Stimulated activated CD4-positive, alpha-beta T cell treated with anti-CD3 and anti-CD28 coated beads, Interleukin-12 subunit alpha, Interleukin-12 subunit beta, amount 100 ng/mL, for 4 hours (primary cell): ENCODE measurements at regions not wholly inside any gene's neighbourhood (a gene's known extent, or its start where the extent isn't known, plus 50 kb on each side); places are given as distances from the start of the nearest gene placed in this dataset.
"Not testable (repeated sequence)": the region's sequence is repeated elsewhere in the genome, so short reads cannot be mapped to it uniquely, and the experiment has no call there.

Experiments used
- DNase-seq: peaks from one replicate; pipeline ENCODE4 v3.0.0-alpha.2; 2020

- DNase-seq, result no peak
These were observed 325.3 kb upstream of the RND3 start for GRCh38 chr2:150812664-150813367.

DNA sequence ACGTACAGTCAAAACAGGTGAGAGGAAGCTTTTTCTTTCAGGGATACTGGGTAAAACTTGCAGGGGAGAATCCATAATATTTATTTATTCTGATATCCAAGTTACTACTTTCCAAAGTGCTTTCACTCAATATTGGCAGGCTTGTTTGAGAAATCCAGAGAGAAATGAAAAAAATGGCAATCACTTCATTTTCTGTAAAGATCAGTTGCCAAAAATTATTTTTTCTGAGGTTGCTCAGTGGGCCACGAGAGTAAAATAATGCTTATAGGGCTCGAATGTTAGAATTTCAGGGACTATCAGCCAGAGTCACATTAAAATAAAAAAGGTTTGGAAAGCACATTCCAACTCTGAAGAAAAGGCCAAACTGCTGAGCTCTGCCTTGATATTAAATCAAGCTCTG lies 324.6 kb upstream of the RND3 start:
- no peak for DNase-seq

DNA sequence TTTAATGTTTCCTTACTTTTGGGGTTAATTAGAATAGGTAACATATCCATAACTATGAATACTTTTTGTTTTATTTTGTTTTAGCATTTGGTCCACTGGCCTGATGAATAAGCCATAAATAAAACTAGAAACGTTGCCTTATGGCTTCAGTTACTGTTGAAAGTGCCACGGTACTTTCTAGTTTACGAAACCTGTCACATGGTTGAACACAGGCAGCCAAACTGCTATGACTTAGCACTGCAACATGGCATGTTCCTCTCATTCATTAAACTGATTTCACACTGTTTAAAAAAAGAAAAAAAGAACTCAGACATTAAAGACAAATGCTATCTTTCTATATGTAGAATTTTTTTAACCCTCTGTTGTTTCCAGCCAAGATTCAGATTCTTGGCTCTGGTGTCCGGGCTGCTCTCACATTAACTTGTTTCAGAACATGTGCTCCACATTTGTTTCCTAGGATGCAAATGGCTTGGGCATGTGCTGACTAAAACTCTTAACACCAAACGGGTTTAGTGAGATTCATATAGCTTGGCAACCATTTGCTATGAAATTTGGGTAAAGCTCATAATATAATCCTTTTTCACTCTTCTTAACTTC lies 323.9 kb upstream of the RND3 start:
- DNase-seq, result no peak

GRCh38 chr2:150809103-150809502 lies 321.6 kb upstream of the RND3 start:
- DNase-seq, result no peak

- no peak for DNase-seq
These were observed 318.9 kb upstream of the RND3 start for GRCh38 chr2:150806336-150806735.

- no peak for DNase-seq
These were observed 316.4 kb upstream of the RND3 start for GRCh38 chr2:150803689-150804398.

GRCh38 chr2:150802635-150803034 lies 315.2 kb upstream of the RND3 start:
- DNase-seq, result no peak

GRCh38 chr2:150796236-150796635 lies 308.8 kb upstream of the RND3 start:
- not testable (repeated sequence) for DNase-seq

- DNase-seq, result no peak
These were observed 305.4 kb upstream of the RND3 start for GRCh38 chr2:150792780-150793300.

DNA sequence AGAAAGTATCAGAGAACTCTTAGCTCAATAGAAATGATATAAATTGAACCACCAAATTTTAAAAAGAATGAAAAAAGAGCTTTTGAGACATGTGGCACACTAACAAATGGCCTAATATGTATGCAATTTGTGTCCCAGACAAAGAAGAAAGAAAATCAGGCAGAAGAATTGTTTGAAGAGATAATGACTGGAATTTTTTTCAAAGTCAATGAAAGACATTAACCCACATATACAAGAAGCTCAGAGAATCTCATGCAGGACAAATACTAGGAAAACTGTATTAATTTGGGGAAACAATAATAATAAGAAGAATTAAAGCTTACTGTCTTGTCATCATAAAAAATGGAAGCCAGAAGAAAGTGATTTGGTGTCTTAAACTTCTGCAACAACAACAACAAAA lies 304.1 kb upstream of the RND3 start:
- no peak for DNase-seq

DNA sequence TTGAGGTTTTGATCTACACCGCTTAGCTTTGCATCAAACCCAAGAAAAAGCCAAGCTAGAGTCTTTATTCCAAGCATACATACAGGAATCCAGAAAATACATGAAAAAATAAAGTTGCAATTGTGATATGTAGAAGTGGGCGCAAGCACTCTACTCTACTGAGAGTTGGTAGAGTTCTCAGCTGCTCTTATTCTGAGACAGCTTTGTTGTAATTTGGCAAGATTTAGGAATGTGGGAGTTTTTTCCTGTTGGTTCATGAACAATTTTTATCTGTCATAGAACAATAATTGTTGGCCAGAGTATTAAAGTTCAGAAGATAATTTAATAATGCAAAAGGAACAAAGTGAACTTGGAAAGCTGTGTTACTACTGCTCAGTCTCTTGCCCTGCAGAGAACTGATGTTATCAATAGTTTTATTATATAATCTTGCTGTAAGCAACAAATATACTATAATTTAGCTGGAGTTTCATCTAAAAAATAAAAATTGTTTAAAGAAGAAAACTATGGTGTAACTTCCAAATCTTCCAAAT lies 302.0 kb upstream of the RND3 start:
- DNase-seq, result no peak

DNA sequence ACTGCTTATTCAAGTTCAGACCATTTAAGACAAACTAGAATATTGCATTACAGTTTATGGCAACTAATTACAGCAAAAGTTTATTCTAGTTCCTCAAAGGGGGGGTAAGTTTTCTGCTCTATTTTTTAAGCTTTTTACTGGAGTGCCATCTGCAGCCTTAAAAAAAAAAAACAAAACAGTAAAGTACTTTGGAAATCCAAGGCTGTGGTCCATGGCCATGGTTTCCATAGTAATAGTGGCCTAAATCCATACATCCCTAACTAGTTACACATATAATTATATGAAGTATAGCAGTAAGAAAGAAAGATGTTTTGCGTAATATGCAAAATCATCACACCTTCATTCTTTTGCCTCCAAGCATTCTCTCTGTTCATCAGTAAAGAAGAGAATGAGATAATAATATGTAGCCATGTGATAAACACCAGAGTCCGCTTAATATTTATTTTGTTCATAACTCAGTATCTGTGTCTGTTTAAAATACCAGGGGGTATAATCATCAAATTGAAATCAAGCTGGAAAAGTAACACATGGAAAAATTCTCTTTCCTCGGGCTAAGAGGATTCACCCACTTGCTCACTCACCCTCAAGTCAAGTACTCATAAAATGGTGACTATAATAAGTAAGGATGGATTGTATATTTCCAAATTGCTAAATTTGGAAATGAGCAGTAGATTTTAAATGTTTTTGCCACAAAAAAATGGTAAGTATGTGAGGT lies 301.1 kb upstream of the RND3 start:
- no peak for DNase-seq

GRCh38 chr2:150787353-150788093 lies 300.1 kb upstream of the RND3 start:
- DNase-seq, result no peak

GRCh38 chr2:150784389-150784788 lies 296.9 kb upstream of the RND3 start:
- no peak for DNase-seq

DNA sequence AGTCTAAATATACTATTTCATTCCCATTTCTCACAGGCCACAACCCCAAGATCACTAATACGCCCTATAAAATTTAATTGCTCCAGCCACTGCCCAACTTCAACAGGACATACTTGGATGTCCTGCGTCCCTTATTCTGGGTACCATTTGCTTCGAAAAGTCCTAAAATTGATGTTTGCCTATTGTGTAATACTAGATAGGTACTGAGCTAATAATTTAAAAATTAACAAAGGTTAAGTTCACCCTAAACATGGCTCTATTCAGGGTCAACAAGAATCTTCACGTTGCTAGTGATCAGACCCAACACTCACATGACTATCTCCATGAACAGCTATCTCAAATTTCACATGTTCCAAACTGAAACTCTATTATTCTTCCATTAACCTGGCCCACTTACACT lies 296.4 kb upstream of the RND3 start:
- no peak for DNase-seq

- no peak for DNase-seq
These were observed 295.5 kb upstream of the RND3 start for GRCh38 chr2:150783015-150783414.

- no peak for DNase-seq
These were observed 295.1 kb upstream of the RND3 start for GRCh38 chr2:150782613-150783012.

- DNase-seq, result no peak
These were observed 293.7 kb upstream of the RND3 start for GRCh38 chr2:150781142-150781541.

DNA sequence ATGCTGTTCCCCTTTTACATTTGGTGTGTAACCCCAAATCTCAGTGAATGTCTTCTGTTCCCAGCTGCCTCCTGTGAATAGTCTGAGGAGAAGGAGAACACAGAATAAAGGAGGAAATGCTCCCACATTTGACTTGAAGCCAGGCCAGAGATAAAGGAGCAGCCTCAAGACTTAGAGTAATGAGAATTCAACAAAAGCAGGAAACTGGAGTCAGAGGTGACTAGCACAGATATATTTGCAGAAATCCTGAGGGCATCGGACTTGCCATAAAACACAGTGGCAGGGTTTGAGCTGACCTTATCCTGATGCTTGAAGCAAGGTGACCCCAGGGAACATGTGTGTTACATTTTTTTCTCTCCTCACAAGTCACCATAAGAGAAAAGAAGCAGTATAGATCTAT lies 291.4 kb upstream of the RND3 start:
- no peak for DNase-seq

- no peak for DNase-seq
These were observed 282.0 kb upstream of the RND3 start for GRCh38 chr2:150769421-150769820.

DNA sequence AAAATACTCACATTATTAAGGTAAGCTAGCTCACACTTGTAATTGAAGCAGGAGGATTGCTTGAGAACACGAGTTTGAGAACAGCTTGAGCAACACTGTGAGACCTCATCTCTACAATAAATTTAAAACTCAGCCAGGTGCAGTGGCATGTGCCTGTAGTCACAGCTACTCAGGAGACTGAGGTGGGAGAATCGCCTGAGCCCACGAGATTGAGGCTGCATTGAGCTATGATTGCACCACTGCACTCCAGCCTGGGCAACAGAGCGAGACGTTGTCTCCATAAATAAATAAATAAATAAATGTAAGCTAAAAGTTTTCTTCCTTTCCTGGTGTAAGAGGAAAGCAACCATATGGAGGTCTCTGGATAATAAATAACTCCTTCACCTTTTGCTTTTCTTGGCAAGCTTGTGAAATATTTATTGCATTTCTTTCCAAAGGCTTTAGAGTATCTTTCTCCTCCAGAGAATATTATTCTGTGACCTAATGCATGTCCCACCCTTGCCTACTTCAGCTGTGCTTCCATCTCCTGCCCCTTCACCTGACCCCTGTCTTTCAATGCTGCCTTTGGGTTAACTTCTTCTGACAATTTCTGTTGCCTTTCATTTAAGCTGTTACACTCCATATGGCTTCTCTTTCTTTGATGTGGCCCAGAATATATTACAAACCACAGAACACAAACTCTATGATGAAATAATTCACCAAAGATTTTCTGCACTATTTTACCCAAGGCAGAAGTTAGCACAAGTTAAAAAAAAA lies 280.7 kb upstream of the RND3 start:
- no peak for DNase-seq

GRCh38 chr2:150762571-150762970 lies 275.1 kb upstream of the RND3 start:
- no peak for DNase-seq
